H1 (cell line): ENCODE measurements at regions not wholly inside any gene's neighbourhood (a gene's known extent, or its start where the extent isn't known, plus 50 kb on each side); places are given as distances from the start of the nearest gene placed in this dataset.

ENCODE experiments used
- BACH1 ChIP-seq: IDR thresholded peaks from 2 replicates; pipeline ENCODE4 v1.6.1; 2012; ENCODE audit warnings: low read length, improper control_type of control experiment
- MAFK ChIP-seq: IDR thresholded peaks from 2 replicates; pipeline ENCODE4 v1.6.1; 2012; ENCODE audit warnings: low read depth, mild to moderate bottlenecking, improper control_type of control experiment, low read length
- SAP30 ChIP-seq: fragments of 300-600 bp; sonication (generic); IDR thresholded peaks from 2 replicates; pipeline ENCODE4 v1.7.1; 2012; ENCODE audit warnings: low read length, moderate library complexity, mild to moderate bottlenecking, inconsistent platforms; ENCODE audit not compliant: insufficient read depth, insufficient replicate concordance
- YY1 ChIP-seq: IDR thresholded peaks from 2 replicates; pipeline ENCODE4 v1.6.1; 2011; ENCODE audit warnings: low read depth, mild to moderate bottlenecking, low read length
- ZNF274 ChIP-seq: IDR thresholded peaks from 2 replicates; pipeline ENCODE4 v1.7.0; 2012; ENCODE audit warnings: low read length, borderline replicate concordance; ENCODE audit errors: extremely low read depth
- TF ChIP-seq, protein P1 (sequence below): fragments of 300-600 bp; sonication (generic); IDR thresholded peaks from 2 replicates; pipeline ENCODE4 v1.7.1; 2012; ENCODE audit warnings: low read length, moderate library complexity, mild to moderate bottlenecking, inconsistent platforms; ENCODE audit not compliant: insufficient replicate concordance

DNA sequence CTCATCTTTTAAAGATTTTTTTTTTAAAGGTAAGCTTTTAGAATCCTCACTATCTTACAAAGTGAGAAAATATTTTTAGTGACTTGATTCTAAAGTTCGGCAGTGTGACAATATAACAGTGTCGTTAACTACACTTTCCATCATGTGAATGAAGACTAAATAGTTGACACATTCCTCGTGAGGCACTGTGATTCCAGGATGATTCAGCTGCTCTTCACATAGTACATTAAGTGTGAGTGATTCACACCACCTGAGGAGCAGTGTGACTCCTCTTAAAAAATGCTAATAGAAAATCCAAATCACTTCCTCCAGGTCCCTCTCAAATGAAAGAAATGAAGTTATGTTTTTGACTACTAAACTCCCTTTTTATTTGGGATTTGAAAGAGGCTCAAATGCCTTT, 589.5 kb downstream of the GABRG2 start (continued):
- TF ChIP-seq, protein P1, sequence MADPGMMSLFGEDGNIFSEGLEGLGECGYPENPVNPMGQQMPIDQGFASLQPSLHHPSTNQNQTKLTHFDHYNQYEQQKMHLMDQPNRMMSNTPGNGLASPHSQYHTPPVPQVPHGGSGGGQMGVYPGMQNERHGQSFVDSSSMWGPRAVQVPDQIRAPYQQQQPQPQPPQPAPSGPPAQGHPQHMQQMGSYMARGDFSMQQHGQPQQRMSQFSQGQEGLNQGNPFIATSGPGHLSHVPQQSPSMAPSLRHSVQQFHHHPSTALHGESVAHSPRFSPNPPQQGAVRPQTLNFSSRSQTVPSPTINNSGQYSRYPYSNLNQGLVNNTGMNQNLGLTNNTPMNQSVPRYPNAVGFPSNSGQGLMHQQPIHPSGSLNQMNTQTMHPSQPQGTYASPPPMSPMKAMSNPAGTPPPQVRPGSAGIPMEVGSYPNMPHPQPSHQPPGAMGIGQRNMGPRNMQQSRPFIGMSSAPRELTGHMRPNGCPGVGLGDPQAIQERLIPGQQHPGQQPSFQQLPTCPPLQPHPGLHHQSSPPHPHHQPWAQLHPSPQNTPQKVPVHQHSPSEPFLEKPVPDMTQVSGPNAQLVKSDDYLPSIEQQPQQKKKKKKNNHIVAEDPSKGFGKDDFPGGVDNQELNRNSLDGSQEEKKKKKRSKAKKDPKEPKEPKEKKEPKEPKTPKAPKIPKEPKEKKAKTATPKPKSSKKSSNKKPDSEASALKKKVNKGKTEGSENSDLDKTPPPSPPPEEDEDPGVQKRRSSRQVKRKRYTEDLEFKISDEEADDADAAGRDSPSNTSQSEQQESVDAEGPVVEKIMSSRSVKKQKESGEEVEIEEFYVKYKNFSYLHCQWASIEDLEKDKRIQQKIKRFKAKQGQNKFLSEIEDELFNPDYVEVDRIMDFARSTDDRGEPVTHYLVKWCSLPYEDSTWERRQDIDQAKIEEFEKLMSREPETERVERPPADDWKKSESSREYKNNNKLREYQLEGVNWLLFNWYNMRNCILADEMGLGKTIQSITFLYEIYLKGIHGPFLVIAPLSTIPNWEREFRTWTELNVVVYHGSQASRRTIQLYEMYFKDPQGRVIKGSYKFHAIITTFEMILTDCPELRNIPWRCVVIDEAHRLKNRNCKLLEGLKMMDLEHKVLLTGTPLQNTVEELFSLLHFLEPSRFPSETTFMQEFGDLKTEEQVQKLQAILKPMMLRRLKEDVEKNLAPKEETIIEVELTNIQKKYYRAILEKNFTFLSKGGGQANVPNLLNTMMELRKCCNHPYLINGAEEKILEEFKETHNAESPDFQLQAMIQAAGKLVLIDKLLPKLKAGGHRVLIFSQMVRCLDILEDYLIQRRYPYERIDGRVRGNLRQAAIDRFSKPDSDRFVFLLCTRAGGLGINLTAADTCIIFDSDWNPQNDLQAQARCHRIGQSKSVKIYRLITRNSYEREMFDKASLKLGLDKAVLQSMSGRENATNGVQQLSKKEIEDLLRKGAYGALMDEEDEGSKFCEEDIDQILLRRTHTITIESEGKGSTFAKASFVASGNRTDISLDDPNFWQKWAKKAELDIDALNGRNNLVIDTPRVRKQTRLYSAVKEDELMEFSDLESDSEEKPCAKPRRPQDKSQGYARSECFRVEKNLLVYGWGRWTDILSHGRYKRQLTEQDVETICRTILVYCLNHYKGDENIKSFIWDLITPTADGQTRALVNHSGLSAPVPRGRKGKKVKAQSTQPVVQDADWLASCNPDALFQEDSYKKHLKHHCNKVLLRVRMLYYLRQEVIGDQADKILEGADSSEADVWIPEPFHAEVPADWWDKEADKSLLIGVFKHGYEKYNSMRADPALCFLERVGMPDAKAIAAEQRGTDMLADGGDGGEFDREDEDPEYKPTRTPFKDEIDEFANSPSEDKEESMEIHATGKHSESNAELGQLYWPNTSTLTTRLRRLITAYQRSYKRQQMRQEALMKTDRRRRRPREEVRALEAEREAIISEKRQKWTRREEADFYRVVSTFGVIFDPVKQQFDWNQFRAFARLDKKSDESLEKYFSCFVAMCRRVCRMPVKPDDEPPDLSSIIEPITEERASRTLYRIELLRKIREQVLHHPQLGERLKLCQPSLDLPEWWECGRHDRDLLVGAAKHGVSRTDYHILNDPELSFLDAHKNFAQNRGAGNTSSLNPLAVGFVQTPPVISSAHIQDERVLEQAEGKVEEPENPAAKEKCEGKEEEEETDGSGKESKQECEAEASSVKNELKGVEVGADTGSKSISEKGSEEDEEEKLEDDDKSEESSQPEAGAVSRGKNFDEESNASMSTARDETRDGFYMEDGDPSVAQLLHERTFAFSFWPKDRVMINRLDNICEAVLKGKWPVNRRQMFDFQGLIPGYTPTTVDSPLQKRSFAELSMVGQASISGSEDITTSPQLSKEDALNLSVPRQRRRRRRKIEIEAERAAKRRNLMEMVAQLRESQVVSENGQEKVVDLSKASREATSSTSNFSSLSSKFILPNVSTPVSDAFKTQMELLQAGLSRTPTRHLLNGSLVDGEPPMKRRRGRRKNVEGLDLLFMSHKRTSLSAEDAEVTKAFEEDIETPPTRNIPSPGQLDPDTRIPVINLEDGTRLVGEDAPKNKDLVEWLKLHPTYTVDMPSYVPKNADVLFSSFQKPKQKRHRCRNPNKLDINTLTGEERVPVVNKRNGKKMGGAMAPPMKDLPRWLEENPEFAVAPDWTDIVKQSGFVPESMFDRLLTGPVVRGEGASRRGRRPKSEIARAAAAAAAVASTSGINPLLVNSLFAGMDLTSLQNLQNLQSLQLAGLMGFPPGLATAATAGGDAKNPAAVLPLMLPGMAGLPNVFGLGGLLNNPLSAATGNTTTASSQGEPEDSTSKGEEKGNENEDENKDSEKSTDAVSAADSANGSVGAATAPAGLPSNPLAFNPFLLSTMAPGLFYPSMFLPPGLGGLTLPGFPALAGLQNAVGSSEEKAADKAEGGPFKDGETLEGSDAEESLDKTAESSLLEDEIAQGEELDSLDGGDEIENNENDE: no peak
- TF ChIP-seq MAFK (no peak), YY1 (no peak), ZNF274 (no peak), BACH1 (no peak), SAP30 (no peak)
